GM23338 (cell line): ENCODE measurements at regions not wholly inside any gene's neighbourhood (a gene's known extent, or its start where the extent isn't known, plus 50 kb on each side); places are given as distances from the start of the nearest gene placed in this dataset.

Experiments used
- CREB1 ChIP-seq: fragments of 250-450 bp; sonication (Bioruptor Pico); IDR thresholded peaks from 2 replicates; pipeline ENCODE4 v1.5.0; 2020; ENCODE audit warnings: low read depth, mild to moderate bottlenecking, moderate library complexity
- EZH2 ChIP-seq: fragments of 200-600 bp; sonication (generic); IDR thresholded peaks from one replicate; pipeline ENCODE4 v1.8.0; 2017; ENCODE audit warnings: antibody characterized with exemption, mild to moderate bottlenecking, low read depth; ENCODE audit not compliant: unreplicated experiment
- EZH2phosphoT487 ChIP-seq: fragments of 200-600 bp; sonication (generic); IDR thresholded peaks from one replicate; pipeline ENCODE4 v1.8.1; 2018; ENCODE audit warnings: antibody characterized with exemption; ENCODE audit not compliant: unreplicated experiment
- JUNB ChIP-seq: IDR thresholded peaks from one replicate; pipeline ENCODE4 v1.6.1; 2016; ENCODE audit warnings: antibody characterized with exemption; ENCODE audit not compliant: unreplicated experiment
- POLR2AphosphoS5 ChIP-seq: IDR thresholded peaks from 2 replicates; pipeline ENCODE4 v1.6.1; 2016; ENCODE audit warnings: antibody characterized with exemption, low read depth
- ZNF114 ChIP-seq: fragments of 250-450 bp; sonication (Bioruptor Pico); IDR thresholded peaks from 2 replicates; pipeline ENCODE4 v1.5.0; 2020; ENCODE audit warnings: mild to moderate bottlenecking, moderate library complexity
- ZNF331 ChIP-seq: fragments of 250-450 bp; sonication (Bioruptor Pico); IDR thresholded peaks from 2 replicates; pipeline ENCODE4 v1.5.0; 2020; ENCODE audit warnings: low read depth, mild to moderate bottlenecking, moderate library complexity
- TF ChIP-seq, protein P1 (sequence below), 2 experiments: fragments of 200-600 bp in 1 of 2; sonication (generic) in 1 of 2; conservative IDR thresholded peaks; 2 replicates each; pipeline versions ENCODE4 v1.5.1 to v1.6.1; 2016 to 2017; ENCODE audit warnings: antibody characterized with exemption in 2 of 2, low read depth in 2 of 2, mild to moderate bottlenecking in 2 of 2, moderate library complexity in 1 of 2
- TF ChIP-seq, protein P2 (sequence below): IDR thresholded peaks from 2 replicates; pipeline ENCODE4 v1.6.1; 2016; ENCODE audit warnings: antibody characterized with exemption
- TF ChIP-seq, protein P3 (sequence below): IDR thresholded peaks from one replicate; pipeline ENCODE4 v1.6.1; 2018; ENCODE audit warnings: antibody characterized with exemption; ENCODE audit not compliant: unreplicated experiment

DNA sequence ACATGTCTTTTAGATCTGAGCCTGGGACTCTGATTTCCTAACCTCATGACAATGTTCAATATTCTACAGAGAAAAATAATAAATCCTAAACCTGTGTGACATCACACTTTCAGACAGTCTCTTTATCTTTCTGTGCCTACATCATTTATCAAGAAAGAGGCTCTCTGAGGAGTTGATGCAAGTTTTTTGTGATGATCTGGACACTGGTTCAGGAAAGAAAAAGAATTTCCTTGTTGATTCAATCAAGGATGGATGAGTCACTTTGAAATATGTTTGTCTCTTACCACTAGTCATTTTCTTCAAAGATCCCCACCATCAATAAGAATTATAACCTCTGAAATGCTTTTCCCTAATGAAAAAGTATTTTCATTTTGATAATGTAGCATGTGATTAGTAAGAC is 404.6 kb downstream of the WDR72 start:
- TF ChIP-seq, protein P1, sequence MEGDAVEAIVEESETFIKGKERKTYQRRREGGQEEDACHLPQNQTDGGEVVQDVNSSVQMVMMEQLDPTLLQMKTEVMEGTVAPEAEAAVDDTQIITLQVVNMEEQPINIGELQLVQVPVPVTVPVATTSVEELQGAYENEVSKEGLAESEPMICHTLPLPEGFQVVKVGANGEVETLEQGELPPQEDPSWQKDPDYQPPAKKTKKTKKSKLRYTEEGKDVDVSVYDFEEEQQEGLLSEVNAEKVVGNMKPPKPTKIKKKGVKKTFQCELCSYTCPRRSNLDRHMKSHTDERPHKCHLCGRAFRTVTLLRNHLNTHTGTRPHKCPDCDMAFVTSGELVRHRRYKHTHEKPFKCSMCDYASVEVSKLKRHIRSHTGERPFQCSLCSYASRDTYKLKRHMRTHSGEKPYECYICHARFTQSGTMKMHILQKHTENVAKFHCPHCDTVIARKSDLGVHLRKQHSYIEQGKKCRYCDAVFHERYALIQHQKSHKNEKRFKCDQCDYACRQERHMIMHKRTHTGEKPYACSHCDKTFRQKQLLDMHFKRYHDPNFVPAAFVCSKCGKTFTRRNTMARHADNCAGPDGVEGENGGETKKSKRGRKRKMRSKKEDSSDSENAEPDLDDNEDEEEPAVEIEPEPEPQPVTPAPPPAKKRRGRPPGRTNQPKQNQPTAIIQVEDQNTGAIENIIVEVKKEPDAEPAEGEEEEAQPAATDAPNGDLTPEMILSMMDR (conservative IDR thresholded peaks at IDR 0.05; ENCODE audit: low read depth in 2 of 2) = no peak
- TF ChIP-seq, protein P2, sequence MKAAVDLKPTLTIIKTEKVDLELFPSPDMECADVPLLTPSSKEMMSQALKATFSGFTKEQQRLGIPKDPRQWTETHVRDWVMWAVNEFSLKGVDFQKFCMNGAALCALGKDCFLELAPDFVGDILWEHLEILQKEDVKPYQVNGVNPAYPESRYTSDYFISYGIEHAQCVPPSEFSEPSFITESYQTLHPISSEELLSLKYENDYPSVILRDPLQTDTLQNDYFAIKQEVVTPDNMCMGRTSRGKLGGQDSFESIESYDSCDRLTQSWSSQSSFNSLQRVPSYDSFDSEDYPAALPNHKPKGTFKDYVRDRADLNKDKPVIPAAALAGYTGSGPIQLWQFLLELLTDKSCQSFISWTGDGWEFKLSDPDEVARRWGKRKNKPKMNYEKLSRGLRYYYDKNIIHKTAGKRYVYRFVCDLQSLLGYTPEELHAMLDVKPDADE = no peak
- TF ChIP-seq EZH2 (no peak), CREB1 (CRISPR knock-in tag) (no peak), POLR2AphosphoS5 (no peak), ZNF114 (no peak), EZH2phosphoT487 (no peak), JUNB (no peak), ZNF331 (CRISPR knock-in tag) (no peak)
- TF ChIP-seq, protein P3, sequence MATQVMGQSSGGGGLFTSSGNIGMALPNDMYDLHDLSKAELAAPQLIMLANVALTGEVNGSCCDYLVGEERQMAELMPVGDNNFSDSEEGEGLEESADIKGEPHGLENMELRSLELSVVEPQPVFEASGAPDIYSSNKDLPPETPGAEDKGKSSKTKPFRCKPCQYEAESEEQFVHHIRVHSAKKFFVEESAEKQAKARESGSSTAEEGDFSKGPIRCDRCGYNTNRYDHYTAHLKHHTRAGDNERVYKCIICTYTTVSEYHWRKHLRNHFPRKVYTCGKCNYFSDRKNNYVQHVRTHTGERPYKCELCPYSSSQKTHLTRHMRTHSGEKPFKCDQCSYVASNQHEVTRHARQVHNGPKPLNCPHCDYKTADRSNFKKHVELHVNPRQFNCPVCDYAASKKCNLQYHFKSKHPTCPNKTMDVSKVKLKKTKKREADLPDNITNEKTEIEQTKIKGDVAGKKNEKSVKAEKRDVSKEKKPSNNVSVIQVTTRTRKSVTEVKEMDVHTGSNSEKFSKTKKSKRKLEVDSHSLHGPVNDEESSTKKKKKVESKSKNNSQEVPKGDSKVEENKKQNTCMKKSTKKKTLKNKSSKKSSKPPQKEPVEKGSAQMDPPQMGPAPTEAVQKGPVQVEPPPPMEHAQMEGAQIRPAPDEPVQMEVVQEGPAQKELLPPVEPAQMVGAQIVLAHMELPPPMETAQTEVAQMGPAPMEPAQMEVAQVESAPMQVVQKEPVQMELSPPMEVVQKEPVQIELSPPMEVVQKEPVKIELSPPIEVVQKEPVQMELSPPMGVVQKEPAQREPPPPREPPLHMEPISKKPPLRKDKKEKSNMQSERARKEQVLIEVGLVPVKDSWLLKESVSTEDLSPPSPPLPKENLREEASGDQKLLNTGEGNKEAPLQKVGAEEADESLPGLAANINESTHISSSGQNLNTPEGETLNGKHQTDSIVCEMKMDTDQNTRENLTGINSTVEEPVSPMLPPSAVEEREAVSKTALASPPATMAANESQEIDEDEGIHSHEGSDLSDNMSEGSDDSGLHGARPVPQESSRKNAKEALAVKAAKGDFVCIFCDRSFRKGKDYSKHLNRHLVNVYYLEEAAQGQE = no peak
